AG09309 (cell line): ENCODE measurements at regions not wholly inside any gene's neighbourhood (a gene's known extent, or its start where the extent isn't known, plus 50 kb on each side); places are given as distances from the start of the nearest gene placed in this dataset.
"Not testable (repeated sequence)": the region's sequence is repeated elsewhere in the genome, so short reads cannot be mapped to it uniquely, and the experiment has no call there.

Experiments used
- DNase-seq: peaks from one replicate; pipeline ENCODE4 v3.0.0-alpha.2; 2010; ENCODE audit warnings: low read depth
- H3K4me3 ChIP-seq: 2 replicates; pipeline ENCODE4 v1.5.1; 2011; ENCODE audit warnings: mild to moderate bottlenecking, low read depth, low read length, moderate library complexity; ENCODE audit not compliant: control insufficient read depth
- CTCF ChIP-seq: IDR thresholded peaks from 2 replicates; pipeline ENCODE4 v1.5.1; 2011; ENCODE audit warnings: mild to moderate bottlenecking, low read depth, low read length, inconsistent platforms; ENCODE audit not compliant: insufficient read depth, control insufficient read depth; ENCODE audit errors: missing control alignments

- TF ChIP-seq CTCF: no peak
- H3K4me3 ChIP-seq: no peak overlapping the region
- DNase-seq: no peak
Observed at GRCh38 chr6:156219973-156220372, 557.2 kb upstream of the ARID1B start.

GRCh38 chr6:156205678-156206077, 571.5 kb upstream of the ARID1B start:
- DNase-seq: no peak
- no peak overlapping the region for H3K4me3 ChIP-seq
- no peak for TF ChIP-seq CTCF

GRCh38 chr6:156199182-156199581, 578.0 kb upstream of the ARID1B start:
- no peak for TF ChIP-seq CTCF
- H3K4me3 ChIP-seq: no peak overlapping the region
- DNase-seq: no peak

- no peak for DNase-seq
- TF ChIP-seq CTCF: no peak
- H3K4me3 ChIP-seq: no peak overlapping the region
Observed at GRCh38 chr6:156197513-156197912, 579.7 kb upstream of the ARID1B start.

- TF ChIP-seq CTCF: no peak
- no peak for DNase-seq
- H3K4me3 ChIP-seq: no peak overlapping the region
Observed at GRCh38 chr6:156194981-156195380, 582.2 kb upstream of the ARID1B start.

- no peak overlapping the region for H3K4me3 ChIP-seq
- TF ChIP-seq CTCF: no peak
- no peak for DNase-seq
Observed at GRCh38 chr6:156193381-156193780, 583.8 kb upstream of the ARID1B start.

GRCh38 chr6:156191895-156192294, 585.3 kb upstream of the ARID1B start:
- TF ChIP-seq CTCF: no peak
- H3K4me3 ChIP-seq: no peak overlapping the region
- DNase-seq: no peak

GRCh38 chr6:156191390-156191789, 585.8 kb upstream of the ARID1B start:
- not testable (repeated sequence) for DNase-seq, H3K4me3 ChIP-seq
